Osteoblast (primary cell): ENCODE measurements at regions not wholly inside any gene's neighbourhood (a gene's known extent, or its start where the extent isn't known, plus 50 kb on each side); places are given as distances from the start of the nearest gene placed in this dataset.
A peak's percentile ranks its signal among the peaks of the same experiment; 100 is the strongest.

Source experiments
- DNase-seq: peaks from one replicate; pipeline ENCODE4 v3.0.0; 2011; ENCODE audit warnings: low spot score, mixed read lengths; ENCODE audit not compliant: insufficient read length; ENCODE audit errors: missing footprints
- H2AFZ ChIP-seq: 2 replicates; pipeline ENCODE4 v1.6.0; 2011; ENCODE audit warnings: mild to moderate bottlenecking, low read length
- H3K27ac ChIP-seq: 2 replicates; pipeline ENCODE4 v1.5.1; 2011; ENCODE audit warnings: mild to moderate bottlenecking, low read depth, low read length, moderate library complexity
- H3K27me3 ChIP-seq: 2 replicates; pipeline ENCODE4 v1.6.0; 2012; ENCODE audit warnings: mild to moderate bottlenecking, control low read depth, inconsistent platforms, low read length, moderate library complexity; ENCODE audit not compliant: insufficient read depth
- H3K36me3 ChIP-seq: 2 replicates; pipeline ENCODE4 v1.5.1; 2011; ENCODE audit warnings: mild to moderate bottlenecking, low read length, control low read depth, moderate library complexity; ENCODE audit not compliant: insufficient read depth
- H3K4me1 ChIP-seq: 2 replicates; pipeline ENCODE4 v1.5.1; 2011; ENCODE audit warnings: mild to moderate bottlenecking, low read length, control low read depth, moderate library complexity; ENCODE audit not compliant: insufficient read depth
- H3K4me2 ChIP-seq: 2 replicates; pipeline ENCODE4 v1.6.0; 2011; ENCODE audit warnings: mild to moderate bottlenecking, low read length; ENCODE audit not compliant: insufficient read depth
- H3K4me3 ChIP-seq: fragments of 200-600 bp; sonication (generic); 3 replicates; pipeline ENCODE4 v1.5.1; 2012; ENCODE audit warnings: mild to moderate bottlenecking, low read length, inconsistent platforms; ENCODE audit not compliant: insufficient read depth
- H3K79me2 ChIP-seq: 2 replicates; pipeline ENCODE4 v1.6.0; 2012; ENCODE audit warnings: mild to moderate bottlenecking, low read length, control low read depth, inconsistent platforms; ENCODE audit not compliant: insufficient read depth
- H3K9me3 ChIP-seq: 2 replicates; pipeline ENCODE4 v1.5.1; 2011; ENCODE audit warnings: low read depth, low read length, control low read depth
- H4K20me1 ChIP-seq: 2 replicates; pipeline ENCODE4 v1.6.0; 2012; ENCODE audit warnings: mild to moderate bottlenecking, low read length, control low read depth; ENCODE audit not compliant: insufficient read depth
- TF ChIP-seq, protein P1 (sequence below): IDR thresholded peaks from 2 replicates; pipeline ENCODE4 v1.5.1; 2011; ENCODE audit warnings: mild to moderate bottlenecking, low read depth, low read length, moderate library complexity; ENCODE audit errors: extremely low read depth

DNA sequence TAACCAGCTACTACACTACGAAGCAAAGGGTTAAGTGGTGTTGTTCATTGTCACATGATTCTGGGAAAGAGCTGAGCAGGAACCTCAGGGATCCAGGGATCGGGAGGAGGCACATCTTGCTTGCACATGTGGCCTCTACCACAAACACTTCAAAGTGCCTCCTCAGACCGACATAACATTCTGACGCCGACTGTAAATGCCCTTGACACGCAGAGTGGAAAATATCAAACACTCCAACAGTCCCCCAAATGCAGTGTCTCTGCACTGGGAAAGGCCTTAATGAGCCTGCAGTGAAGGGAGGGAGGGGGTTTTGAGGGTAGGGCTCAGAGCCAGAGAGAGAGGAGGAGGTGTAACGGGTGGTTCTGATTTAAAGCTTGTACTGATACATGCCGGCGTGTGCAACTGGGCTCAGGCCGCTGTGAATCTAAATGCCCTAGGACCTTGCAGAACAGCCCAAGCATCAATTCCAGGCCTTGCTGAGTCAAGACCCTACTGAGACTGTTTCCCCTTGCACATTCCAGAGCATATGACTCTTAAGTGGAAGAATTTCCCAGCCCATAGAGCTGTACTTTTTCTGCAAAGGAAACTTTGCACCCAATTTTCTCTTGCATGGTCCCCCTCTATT, 163.7 kb downstream of the NTMT2 start:
- no peaks in the 10 kb centered on the region for H3K36me3 ChIP-seq
- H3K4me3 ChIP-seq: no peak overlapping the region
- H3K4me1 ChIP-seq: peaks cover 39% of the 10 kb centered on the region
- peak overlapping the region; percentile 49 for H3K4me2 ChIP-seq
- peak; percentile 80 for DNase-seq
- no peaks in the 10 kb centered on the region for H3K79me2 ChIP-seq
- peak overlapping the region; percentile 73 for H2AFZ ChIP-seq
- H3K9me3 ChIP-seq: no peaks in the 10 kb centered on the region
- H3K27ac ChIP-seq: peak overlapping the region; percentile 89
- H4K20me1 ChIP-seq: no peaks in the 10 kb centered on the region
- H3K27me3 ChIP-seq: no peaks in the 10 kb centered on the region
- TF ChIP-seq, protein P1, sequence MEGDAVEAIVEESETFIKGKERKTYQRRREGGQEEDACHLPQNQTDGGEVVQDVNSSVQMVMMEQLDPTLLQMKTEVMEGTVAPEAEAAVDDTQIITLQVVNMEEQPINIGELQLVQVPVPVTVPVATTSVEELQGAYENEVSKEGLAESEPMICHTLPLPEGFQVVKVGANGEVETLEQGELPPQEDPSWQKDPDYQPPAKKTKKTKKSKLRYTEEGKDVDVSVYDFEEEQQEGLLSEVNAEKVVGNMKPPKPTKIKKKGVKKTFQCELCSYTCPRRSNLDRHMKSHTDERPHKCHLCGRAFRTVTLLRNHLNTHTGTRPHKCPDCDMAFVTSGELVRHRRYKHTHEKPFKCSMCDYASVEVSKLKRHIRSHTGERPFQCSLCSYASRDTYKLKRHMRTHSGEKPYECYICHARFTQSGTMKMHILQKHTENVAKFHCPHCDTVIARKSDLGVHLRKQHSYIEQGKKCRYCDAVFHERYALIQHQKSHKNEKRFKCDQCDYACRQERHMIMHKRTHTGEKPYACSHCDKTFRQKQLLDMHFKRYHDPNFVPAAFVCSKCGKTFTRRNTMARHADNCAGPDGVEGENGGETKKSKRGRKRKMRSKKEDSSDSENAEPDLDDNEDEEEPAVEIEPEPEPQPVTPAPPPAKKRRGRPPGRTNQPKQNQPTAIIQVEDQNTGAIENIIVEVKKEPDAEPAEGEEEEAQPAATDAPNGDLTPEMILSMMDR: no peak

DNA sequence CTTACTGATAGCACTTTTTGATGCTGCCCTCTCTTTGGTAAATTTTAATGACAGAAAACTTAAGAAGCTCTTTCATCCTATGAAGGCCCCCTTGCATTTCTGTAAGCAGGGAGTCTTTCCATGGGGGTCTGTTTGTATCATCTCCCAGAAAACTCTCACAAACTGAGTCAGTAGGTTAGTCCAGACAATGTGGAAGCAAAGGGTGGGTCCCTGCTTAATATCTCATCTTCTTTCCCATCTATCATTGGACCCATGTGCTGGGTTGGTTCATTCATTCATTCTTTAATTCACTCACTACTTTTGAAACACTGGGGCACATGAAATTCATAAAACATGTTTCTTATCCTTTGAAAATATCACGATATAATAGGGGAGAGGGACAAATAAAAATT, 164.3 kb downstream of the NTMT2 start:
- Histone ChIP-seq H3K27me3 (no peaks in the 10 kb centered on the region), H3K4me1 (peaks cover 39% of the 10 kb centered on the region), H3K79me2 (no peaks in the 10 kb centered on the region), H3K27ac (peak overlapping the region; percentile 89), H3K4me2 (peak overlapping the region; percentile 49), H3K9me3 (no peaks in the 10 kb centered on the region), H3K4me3 (no peak overlapping the region), H4K20me1 (no peaks in the 10 kb centered on the region), H2AFZ (no peak overlapping the region), H3K36me3 (no peaks in the 10 kb centered on the region)
- TF ChIP-seq, protein P1: no peak
- no peak for DNase-seq

DNA sequence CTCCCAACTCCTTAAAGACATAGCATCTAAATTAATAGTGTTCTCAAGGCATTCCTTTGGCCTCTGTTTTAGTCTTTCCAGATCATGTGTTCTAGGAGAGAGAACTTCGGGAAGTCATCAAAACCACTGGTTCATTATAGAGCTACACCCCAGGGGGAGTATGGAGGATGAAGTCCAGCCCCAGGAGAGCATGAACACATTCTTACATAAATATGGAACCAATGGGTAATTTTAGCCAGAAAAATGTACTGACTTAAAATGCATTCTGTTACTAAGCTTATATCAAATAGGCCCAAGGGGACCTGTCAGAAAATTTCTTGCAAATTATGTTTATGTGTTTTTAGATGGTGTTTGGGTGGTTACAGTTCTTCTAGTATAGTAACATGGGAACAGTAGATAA, 165.2 kb downstream of the NTMT2 start:
- Histone ChIP-seq H3K9me3 (no peaks in the 10 kb centered on the region), H2AFZ (no peak overlapping the region), H3K4me3 (no peak overlapping the region), H3K27ac (peak overlapping the region; percentile 89), H4K20me1 (no peaks in the 10 kb centered on the region), H3K36me3 (no peaks in the 10 kb centered on the region), H3K4me2 (no peak overlapping the region), H3K4me1 (peaks cover 38% of the 10 kb centered on the region), H3K79me2 (no peaks in the 10 kb centered on the region), H3K27me3 (no peaks in the 10 kb centered on the region)
- DNase-seq: peak; percentile 36
- TF ChIP-seq, protein P1: no peak

DNA sequence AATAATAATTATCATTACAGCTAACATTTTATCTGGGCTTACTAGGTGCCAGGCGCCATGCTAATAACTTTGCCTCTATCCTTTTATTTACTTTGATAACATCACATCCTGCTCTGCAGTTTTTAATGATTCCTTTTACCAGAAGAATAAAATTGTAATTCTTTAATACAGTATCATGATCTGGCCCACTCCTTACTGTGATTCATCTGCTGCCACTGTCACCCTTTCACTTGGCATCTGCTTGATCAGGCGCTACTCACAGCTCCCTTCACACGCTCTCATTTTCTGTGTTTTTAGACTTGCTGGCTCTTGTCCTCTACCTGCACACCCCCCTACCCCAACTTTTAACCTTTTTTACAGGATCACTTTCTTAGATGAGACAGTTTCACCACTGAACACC, 167.5 kb downstream of the NTMT2 start:
- no peaks in the 10 kb centered on the region for H3K36me3 ChIP-seq

More for the DNA sequence above, 167.5 kb downstream of the NTMT2 start:
- no peak for DNase-seq
- H3K4me3 ChIP-seq: no peak overlapping the region
- no peak overlapping the region for H3K27ac ChIP-seq
- H3K4me2 ChIP-seq: no peak overlapping the region
- TF ChIP-seq, protein P1: no peak
- H3K4me1 ChIP-seq: peaks cover 31% of the 10 kb centered on the region
- no peaks in the 10 kb centered on the region for H3K79me2 ChIP-seq
- no peaks in the 10 kb centered on the region for H4K20me1 ChIP-seq
- H3K27me3 ChIP-seq: no peaks in the 10 kb centered on the region
- H2AFZ ChIP-seq: no peak overlapping the region
- no peaks in the 10 kb centered on the region for H3K9me3 ChIP-seq
